ENCODE measurements at regions not wholly inside any gene's neighbourhood (a gene's known extent, or its start where the extent isn't known, plus 50 kb on each side); places are given as distances from the start of the nearest gene placed in this dataset.
"Not testable (repeated sequence)": the region's sequence is repeated elsewhere in the genome, so short reads cannot be mapped to it uniquely, and the experiment has no call there.

DNA sequence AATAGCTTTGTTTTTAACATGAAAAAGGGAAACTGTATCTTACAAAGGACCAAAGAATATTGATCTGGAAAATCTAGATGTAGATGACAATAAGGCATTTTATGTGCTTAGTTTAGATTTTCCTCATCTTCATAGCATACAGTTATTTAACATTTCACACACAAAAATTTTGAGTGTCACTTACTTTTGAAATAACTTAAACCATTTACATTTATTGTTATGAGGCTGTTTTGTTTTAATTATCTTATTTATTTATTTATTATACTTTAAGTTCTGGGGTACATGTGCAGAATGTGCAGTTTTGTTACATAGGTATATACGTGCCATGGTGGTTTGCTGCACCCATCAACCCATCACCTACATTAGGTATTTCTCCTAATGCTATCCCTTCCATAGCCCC lies 1042.9 kb upstream of the NOVA1 start:
- TF ChIP-seq, protein P1, sequence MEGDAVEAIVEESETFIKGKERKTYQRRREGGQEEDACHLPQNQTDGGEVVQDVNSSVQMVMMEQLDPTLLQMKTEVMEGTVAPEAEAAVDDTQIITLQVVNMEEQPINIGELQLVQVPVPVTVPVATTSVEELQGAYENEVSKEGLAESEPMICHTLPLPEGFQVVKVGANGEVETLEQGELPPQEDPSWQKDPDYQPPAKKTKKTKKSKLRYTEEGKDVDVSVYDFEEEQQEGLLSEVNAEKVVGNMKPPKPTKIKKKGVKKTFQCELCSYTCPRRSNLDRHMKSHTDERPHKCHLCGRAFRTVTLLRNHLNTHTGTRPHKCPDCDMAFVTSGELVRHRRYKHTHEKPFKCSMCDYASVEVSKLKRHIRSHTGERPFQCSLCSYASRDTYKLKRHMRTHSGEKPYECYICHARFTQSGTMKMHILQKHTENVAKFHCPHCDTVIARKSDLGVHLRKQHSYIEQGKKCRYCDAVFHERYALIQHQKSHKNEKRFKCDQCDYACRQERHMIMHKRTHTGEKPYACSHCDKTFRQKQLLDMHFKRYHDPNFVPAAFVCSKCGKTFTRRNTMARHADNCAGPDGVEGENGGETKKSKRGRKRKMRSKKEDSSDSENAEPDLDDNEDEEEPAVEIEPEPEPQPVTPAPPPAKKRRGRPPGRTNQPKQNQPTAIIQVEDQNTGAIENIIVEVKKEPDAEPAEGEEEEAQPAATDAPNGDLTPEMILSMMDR (IDR thresholded peaks at IDR 0.05; ENCODE audit: low read depth, low read length, poor library complexity, severe bottlenecking) = not testable (repeated sequence)
- TF ChIP-seq EZH2phosphoT487 (IDR thresholded peaks at IDR 0.05; ENCODE audit: borderline replicate concordance, low read length) = not testable (repeated sequence)

All from DOHH2 (cell line).